ENCODE measurements at regions not wholly inside any gene's neighbourhood (a gene's known extent, or its start where the extent isn't known, plus 50 kb on each side); places are given as distances from the start of the nearest gene placed in this dataset.

- TF ChIP-seq CTCF (IDR thresholded peaks at IDR 0.05): no peak
- TF ChIP-seq POLR2A (IDR thresholded peaks at IDR 0.05): no peak
These were observed 66.0 kb upstream of the STX16 start for GRCh38 chr20:58584881-58585752.

All from testis (tissue), 2 donors.